ENCODE measurements at regions not wholly inside any gene's neighbourhood (a gene's known extent, or its start where the extent isn't known, plus 50 kb on each side); places are given as distances from the start of the nearest gene placed in this dataset.

DNA sequence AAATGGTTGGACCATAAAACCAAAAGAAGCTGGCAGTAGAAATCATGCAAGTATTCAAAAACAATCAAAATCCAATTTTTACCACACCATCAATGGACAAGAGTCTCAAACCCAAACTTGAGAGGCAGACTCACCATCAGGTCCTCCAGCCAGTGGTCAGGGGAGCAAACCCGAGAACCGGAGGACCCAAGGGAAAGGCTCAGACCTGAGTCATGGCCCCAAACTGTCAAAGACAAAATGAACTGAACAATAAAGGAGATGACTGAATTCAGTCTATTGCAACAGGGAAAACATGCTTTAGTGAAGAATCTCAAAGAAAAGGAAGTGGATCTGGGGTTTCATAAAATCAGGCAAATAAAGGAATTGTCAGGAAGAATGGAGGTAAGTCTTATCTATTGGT, 150.7 kb upstream of the MGAT5 start:
- no peak for DNase-seq

DNA sequence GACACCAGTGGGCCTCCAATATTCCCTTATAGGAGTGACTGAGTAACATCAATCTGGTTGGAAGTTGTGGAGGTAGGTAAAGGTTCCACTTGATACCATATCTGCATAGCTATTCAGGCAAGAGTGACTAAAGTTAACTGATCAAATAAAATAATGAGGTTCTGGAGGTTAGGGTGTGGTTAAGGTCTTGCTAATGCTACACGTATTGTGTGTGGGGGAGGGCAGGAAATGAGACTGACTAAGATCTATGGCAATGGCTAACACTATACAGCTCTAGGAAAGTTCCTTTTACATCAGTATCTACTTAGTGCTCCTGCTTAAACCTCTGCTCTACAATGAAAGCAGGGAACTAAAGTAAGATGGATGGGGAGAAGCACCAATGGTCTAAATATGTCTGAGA, 149.1 kb upstream of the MGAT5 start:
- no peak for DNase-seq

DNA sequence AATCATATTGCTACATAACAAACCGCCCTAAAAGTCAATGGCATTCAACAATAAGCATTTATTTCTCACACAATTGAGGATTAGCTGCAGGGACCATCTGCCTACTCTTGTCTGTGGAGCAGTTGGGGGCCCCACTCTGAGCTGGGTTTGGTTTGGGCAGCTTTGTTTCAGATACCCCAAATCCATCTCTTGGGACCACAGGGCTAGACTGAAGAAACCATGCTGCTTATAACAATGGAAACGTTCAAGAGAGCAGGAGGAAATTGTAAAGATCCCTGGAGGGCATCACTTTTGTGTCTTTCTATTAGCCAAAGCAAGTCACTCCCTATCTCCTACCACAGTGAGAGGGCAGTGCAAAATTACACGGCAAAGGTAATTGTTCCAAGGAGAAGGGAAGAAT, 146.5 kb upstream of the MGAT5 start:
- no peak for DNase-seq

DNA sequence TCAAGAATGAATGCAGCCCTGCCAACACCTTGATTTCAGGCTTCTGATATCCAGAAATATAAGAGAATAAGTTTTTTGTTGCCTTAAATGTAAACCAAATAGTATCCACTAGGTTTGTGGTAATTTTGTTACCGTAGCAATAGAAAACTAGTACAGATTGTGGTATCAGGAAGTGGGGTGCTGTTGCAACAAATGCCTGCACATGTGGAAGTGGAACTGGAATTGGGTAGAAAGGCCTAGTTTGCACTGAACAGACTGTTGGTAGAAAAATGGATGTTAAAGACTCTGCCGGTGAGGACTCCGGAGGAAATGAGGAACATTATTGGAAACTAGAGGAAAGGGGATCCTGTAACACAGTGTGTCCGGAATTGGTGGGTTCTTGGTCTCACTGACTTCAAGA, 145.8 kb upstream of the MGAT5 start:
- no peak for DNase-seq

DNA sequence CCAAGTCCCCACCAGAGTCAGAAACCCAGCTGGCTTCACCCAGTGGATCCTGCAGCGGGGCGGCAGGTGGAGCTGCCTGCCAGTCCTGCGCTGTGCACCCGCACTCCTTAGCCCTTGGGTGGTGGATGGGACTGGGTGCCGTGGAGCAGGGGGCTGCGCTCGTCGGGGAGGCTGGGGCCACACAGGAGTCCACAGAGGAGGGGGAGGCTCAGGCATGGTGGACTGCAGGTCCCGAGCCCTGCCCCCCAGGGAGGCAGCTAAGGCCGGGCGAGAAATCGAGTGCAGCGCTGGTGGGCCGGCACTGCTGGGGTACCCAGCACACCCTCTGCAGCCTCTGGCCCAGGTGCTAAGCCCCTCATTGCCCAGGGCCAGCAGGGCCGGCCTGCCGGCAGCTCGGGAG, 144.6 kb upstream of the MGAT5 start:
- no peak for DNase-seq

DNA sequence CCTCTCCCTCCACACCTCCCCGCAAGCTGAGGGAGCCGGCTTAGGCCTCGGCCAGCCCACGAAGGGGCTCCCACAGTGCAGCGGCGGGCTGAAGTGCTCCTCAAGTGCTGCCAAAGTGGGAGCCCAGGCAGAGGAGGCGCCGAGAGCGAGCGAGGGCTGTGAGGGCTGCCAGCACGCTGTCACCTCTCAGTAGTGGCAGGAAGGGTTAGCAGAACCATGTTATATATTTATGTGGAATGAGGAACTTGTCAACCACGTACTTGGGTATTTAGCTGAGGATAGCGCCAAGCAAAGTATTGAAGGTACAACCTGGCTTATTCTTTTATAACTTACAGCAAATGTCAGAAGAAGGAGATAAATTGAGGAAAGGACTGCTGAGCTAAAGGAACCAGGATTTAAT, 144.1 kb upstream of the MGAT5 start:
- no peak for DNase-seq

DNA sequence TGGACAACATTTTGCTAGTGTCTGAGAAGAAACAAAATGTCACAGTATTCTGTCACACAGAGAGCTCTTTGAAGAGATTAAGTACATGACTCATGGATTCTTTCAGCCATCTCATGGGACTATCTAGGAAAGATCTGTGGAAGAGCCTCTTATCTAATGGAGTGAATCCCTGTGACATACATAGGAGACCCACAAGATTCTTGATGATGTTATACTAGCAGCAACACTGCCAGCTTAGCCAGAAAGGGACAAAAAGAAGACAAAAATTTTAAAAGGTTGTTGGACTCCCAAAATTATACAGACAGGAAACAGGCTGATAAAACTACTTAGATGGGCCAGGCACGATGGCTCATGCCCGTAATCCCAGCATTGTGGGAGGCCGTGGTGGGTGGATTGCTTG, 143.3 kb upstream of the MGAT5 start:
- no peak for DNase-seq

DNA sequence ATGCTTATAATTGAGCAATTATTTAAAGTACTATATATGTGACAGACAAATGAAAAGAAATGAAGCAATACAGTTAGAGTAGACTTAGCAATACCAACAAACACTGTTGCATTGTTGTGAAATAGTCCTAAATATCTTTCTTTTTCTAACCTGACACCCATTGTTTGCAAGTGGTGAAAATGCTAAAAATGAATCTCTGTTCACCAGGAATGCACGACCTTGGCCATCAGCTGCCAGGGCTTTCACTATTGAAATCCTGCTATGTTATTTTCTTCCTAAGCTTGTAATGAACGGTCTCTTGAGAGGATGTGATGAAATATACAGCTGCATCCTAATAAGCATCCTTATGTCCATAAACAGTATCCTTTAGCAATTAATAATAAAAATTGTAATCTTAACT, 136.2 kb upstream of the MGAT5 start:
- DNase-seq: no peak

DNA sequence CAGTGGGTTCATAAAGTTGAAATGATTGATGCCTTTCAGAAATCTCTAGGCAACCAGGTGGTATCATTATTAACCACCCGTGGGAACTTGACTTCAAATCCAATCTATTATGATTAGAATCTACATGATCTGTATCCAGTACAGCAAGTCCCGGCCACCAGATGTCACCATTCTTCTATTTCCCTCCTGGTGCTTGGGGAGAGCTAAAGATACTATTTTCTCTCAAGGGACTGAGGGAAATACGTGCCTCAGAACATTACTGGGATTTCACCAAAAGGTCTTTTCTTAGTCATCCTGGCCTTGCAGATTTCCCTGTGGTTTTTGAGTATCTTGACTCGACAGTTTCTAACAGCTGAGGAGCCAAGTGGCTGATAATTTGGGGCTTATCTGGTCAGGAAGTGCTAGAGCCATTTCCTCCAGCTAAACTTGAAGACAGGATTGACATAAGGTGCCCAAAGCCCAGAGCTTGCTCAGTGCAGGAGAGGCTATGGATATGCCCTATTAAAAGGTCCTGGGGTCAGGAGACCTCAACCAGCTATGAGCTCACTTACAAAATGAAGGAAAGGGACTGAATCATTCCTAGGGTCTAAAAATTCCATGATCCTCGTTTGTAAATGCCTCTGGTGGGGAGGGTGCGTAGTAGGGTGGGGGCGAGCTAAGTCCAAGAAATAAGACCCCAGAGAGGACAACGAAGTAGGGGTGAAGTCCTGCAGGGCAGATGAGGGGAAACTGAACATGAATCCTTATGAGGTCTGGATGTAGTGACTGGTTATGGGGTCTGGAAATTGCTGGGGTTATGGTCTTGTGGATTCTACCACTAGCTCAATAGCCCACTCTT, 135.4 kb upstream of the MGAT5 start:
- peak; percentile 81 for DNase-seq

DNA sequence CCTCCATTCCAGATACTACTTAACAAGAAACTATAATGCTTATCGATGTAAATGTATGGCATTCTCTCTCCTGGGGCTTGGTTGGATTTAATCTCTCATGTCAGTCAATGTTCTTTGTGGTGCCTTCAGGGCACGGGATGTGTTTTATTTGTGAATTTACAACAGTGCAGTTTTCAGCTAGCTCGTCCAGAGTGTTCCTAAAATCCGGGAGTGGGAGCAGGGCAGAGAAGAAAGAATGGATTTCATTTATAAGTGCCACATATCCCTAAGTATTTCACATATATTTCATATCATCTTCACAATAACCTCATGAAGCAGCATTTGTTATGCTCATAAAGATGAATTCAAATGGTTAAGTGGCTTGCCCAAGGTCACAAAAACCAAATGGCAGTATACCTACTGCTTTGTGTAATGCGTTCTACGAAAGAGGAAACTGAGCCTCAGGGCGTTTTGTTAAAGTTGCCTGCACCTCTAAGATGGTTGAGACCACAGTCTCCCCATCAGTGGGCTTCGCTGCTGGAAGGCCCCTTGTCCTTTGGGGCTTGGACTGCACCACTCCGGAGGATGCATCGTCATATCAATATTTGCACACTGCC, 134.7 kb upstream of the MGAT5 start:
- DNase-seq: no peak

DNA sequence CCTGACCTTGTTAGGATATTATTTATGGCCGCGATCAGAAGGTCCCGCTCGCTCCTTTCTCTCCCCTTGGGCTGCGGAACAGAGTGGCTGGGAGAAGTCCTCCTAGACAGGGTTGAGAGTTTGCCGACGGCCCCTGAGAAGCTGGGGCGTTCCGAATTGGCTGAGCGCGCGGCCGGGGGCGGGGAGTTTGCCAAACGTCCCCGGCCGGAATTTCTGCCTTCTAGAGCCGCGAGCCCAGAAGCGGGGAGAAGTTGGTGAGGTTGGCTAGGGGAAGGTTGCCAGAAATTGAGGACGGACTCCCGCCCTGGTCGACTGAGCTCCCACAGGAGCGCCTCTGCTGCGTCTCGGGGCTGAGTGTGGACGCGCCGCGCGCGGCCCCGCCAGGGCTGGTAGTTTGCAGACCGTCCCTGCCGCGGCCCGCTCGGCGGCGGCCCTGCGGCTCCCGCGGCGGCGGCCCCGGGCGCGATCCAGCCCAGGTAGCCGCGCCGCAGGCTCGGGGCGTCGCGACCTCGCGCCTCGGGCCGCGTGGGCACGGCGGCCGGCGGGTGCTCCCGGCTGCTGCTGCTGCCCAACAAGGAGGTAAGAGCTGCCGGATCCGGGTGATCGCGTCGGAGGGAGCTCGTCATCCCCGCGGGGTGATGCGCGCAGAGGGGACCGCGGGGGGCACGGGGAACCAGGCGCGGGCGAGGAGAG, 134.0 kb upstream of the MGAT5 start:
- peak; percentile 84 for DNase-seq

DNA sequence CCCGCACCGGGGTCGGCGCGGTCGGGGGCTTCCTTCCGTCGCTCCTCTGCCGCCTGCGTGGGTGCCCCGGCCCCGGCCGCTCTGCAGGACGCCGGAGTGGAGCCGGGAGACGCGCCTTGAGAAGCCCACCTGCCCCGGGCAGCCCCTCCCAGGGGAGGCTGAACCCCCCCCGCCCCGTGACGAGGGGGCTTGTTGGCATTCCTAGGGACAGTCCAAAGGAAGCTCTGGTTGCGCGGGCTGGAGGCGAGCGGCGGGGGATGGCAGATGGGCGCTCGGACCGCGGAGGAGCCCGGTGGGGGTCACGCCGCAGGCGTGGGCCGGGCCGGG, 133.5 kb upstream of the MGAT5 start:
- DNase-seq: no peak

DNA sequence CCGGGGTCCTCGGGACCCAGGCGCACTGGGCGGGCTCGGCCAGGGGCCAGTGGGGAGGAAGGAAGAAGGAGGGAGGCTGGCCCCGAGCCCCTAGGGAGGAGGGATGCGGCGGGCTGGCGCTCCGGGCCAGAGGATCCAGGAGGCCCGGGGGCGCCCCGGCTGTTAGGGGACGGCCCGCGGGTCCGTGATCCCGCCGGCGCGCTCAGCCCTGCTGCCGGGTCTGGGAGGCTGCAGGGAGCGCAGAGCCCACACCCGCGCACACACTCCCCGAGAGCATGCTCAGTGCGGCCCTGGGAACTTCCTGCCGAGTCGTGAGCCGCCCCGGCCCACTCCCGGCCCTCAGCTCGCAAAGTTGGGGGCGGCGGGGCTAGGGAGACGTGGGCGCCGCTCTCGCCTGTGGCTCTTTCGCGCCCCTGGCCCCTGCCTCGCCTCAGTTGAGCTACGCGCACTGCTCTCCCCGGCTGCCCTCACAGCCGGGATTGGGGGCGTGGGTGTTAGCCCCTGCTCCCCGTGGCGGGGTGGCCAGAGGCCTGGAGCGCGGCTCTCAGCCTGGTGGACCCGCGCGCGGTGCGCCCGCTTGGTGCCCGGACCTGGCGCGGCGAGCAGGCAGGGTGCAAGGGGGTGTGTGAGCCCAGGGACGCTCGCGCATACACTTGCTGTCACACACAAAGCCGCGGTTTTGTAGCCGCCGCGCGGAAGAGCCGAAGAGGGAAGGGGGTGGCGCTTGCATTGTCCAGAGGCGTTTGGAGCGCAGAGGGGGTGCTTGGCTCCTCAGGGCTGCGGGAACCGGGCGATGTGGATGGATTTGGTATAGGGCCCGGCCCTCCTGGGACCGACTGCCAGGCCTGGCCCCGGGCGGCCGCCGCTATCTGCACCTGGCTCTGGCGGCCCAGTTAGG, 132.9 kb upstream of the MGAT5 start:
- peak; percentile 73 for DNase-seq

DNA sequence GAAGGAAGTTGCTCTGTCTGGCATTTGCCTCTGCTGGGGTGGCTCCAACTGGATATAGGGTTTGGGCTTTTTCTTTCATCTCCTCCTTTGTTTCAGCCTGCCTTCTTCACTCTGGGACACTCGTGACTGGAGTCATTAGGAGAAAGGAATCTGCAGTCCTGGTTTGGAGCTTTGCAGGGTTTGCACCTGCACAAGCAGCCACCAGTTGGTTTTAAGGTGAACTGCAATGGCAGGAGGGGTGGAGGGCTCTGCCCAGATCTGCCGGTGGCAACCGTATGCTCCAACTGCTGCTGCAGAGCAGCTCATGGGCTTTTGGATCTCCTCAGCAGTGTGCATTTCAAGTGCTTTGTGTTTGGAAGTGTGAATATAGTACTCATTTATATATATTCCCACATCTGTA, 131.3 kb upstream of the MGAT5 start:
- DNase-seq: no peak

DNA sequence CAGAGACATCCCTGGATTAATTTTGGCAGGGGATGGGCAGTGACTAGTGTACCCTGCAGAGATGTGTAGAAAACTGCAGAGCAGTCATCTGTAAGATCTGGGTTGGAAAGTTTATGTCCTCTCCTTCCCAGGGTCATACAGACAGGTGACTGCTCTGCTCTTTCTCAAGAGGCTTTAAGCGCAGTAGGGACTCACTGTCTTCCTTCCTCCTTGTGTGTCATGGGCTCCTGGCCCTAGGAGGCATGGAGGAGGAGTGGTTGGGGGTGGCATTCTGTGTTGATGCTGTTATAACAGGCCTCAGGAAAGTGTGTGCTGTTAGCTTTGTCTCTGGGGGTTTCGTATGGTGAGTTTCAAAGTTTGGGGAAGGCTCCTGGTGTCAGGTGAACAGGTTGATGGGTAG, 130.5 kb upstream of the MGAT5 start:
- no peak for DNase-seq

DNA sequence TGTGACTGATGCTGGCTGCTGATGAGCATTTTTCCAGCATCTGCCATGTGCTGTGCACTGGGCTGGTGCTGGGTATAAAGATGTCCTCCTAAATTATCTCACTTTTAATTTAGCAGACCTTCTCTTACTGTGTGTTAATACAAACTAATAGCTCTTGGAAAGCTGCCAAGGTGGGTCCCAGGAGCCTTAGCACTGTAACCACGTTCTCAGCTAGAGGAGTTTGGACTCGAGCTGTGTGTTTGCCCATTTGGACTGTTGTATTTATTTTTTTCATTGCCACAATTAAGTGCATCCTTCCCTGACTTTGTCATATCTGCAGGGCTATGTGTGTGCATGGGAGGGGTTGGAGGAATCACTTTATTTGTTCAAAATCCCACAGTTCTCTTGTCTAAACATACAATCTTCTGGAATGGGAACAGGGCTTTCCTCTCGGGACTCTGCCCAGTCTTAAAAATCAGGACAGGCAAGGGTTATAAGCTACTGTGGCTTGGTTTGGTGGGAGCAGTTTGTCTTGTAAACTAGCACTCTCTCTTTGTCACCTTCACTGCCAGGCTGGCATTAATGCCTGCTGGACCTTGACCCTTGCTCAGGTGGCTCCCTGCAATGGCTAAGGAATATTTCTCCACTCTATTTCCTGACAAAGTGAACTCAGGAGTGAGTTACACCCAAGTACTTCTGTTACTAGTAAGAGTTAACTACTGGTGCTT, 129.7 kb upstream of the MGAT5 start:
- no peak for DNase-seq

DNA sequence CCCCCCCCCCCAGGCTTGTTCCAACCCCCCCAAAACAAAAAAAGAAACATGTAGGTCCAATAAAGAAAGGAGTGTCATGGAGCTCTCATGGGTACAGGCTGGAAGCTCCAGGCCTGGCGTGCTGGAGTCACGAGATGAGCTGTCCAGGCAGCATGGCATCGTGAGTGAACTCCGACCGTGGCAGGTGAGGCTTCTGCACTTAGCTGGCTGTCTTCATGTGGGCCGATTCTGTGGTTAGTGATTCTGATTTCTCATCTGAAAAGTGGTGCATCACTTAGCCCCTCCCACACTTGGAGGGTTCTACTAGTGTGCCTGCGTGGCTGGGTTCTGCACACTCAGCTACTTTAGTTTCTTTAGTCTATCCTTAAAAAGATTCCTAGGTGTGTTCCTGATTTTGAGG, 126.4 kb upstream of the MGAT5 start:
- DNase-seq: peak; percentile 62

DNA sequence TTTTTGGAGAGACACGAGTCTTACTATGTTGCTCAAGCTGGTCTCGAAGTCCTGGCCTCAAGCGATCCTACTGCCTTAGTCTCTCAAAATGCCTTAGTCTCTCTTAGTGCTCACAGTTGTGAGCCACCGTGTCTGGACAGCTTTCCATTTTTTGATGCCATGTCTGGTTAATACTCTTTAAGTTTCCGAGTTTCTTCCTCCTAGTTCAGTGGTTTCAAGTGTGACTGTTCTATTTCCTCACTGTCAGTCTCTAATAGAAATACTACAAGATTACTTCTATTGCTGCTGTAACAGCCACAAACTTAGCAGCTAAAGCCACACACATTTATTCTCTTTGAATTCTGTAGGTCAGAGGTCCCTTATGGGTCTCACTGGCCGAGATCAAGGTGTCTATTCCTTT, 125.1 kb upstream of the MGAT5 start:
- no peak for DNase-seq

DNA sequence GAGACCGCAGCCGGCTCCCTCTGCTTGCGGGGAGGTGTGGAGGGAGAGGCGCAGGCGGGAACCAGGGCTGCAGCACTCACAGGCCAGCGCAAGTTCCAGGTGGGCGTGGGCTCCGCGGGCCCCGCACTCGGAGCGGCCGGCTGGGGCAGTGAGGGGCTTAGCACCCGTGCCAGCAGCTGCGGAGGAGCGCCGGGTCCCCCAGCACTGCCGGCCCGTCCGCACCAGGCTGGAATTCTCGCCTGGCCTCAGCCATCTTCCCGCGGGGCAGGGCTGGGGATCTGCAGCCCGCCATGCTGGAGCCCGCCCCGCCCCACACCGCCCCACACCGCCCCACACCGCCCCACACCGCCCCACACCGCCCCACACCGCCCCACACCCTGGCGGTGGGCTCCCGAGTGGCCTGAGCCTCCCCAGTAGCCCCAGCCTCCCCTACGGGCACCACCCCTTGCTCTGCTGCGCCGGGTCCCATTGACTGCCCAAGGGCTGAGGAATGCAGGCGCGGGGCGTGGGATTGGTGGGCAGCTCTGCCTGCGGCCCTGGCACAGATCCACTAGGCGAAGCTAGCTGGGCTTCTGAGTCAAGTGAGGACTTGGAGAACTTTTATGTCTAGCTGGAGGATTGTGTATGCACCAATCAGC, 123.9 kb upstream of the MGAT5 start:
- no peak for DNase-seq

DNA sequence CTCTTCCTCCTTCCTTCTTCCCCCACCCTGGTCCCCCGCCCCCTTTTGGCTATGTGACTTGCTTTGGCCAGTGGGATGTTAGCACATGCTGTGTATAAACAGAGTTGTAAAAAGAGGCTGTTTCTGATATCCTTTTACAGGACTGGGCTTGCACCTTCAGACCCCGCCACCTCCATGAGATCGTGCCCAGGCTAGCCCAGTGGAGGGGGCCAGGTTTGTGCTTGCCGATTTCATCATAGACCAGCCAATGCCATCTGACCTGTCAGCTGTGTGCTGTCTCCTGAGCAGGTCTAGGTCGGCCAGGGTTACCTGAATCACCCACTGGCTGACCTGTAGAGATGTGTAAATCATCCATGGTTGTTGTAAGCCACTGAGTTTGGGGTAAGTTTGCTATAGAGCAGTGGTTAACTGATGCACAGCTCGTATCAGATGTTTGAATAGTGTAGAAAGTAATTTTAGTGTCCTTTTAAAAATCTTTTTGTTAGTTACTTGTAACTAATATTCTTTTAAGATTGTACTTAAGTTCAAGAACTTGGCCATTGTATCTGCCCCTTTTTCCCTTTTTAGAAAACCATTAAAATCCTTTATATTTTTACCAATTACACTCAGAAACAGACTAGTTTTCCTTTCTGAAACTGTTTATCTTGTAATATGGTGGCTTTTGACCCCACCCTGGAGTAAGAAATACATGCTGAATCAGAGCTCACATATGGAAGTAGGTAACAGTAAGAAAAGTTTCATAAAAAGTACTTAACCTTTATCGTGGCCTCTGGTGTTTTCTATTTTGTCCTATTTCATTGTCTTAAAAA, 122.0 kb upstream of the MGAT5 start:
- no peak for DNase-seq

DNA sequence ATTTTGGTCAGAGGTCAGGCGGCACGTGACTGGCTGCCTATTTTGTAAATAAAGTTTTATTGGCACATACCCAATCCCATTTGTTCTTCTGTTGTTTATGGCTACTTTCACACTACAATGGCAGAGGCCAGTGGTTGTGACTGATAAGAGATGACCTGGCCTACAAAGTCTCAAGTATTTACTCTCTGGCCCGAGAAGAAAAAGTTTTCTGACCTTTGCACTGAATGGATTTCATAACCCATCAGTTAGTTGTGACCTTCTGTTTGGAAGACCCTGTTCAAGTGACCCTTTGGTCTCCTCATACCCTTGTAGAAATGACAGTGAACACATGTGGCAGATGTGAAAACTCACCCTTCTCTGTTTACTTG, 121.4 kb upstream of the MGAT5 start:
- no peak for DNase-seq

Data from stimulated activated CD4-positive, alpha-beta T cell treated with anti-CD3 and anti-CD28 coated beads, Interleukin-4, amount 100 ng/mL, for 1 hour (primary cell).